Lower leg skin (tissue), 4 donors: ENCODE measurements at regions not wholly inside any gene's neighbourhood (a gene's known extent, or its start where the extent isn't known, plus 50 kb on each side); places are given as distances from the start of the nearest gene placed in this dataset.

Source experiments
- DNase-seq, 2 donors: peaks; one replicate each; pipeline ENCODE4 v3.0.0-alpha.2; 2019; ENCODE audit warnings: low spot score in 2 of 2
- H3K4me3 ChIP-seq: fragments of 200-600 bp; sonication (generic); 2 replicates; pipeline ENCODE4 v1.5.1; 2017; ENCODE audit warnings: mild to moderate bottlenecking, low read depth; ENCODE audit not compliant: poor library complexity, severe bottlenecking
- CTCF ChIP-seq, 3 donors: fragments of 450-650 bp; IDR thresholded peaks; one replicate each; pipeline ENCODE4 v1.5.1; 2016; ENCODE audit warnings: antibody characterized with exemption in 3 of 3, mild to moderate bottlenecking in 3 of 3, moderate library complexity in 2 of 3
- POLR2A ChIP-seq, 2 donors: fragments of 450-650 bp; IDR thresholded peaks; one replicate each; pipeline ENCODE4 v1.6.1; 2016 to 2017; ENCODE audit warnings: antibody characterized with exemption in 2 of 2, mild to moderate bottlenecking in 1 of 2, moderate library complexity in 1 of 2
- WGBS, 2 donors: methylation state at CpG; one replicate each; pipeline ENCODE4 v1.1.5; 2018; 5-methylcytosine and 5-hydroxymethylcytosine counted together
- intact Hi-C: fragments of 100-400 bp; cut with DNase I; formaldehyde crosslinking; loops from one replicate; pipeline ENCODE4 v1.15.0; 2023; ENCODE audit warnings: low total_unique reads

GRCh38 chr16:64238571-64238970 is 883.3 kb downstream of the CDH11 start:
- intact Hi-C loops, result no loop called here
- DNase-seq, result no peak
- TF ChIP-seq POLR2A (IDR thresholded peaks at IDR 0.05) (no peak), CTCF (IDR thresholded peaks at IDR 0.05) (no peak)

DNA sequence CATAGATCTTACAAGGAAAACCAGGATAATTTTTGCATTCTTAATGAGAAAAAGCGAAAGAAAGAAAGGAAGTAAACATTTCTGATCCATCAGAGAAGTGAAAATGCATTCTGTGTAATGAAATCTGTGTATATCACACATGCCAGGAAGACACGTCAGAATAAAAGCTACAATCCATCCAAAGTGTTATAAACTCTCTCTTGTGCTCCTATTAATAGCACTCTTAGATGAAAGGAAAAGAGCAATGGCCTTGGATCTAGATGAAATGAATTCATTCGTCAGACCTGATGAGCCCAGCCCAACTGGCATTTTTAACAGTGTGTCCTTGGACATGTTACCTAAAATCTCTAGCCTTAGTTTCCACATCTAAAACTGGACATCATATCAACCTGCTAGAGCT is 885.5 kb downstream of the CDH11 start:
- DNase-seq, result no peak
- no peak overlapping the region for H3K4me3 ChIP-seq
- TF ChIP-seq CTCF (IDR thresholded peaks at IDR 0.05), result no peak
- no peak for TF ChIP-seq POLR2A (IDR thresholded peaks at IDR 0.05)
- 61 to 63% methylated on average over 3 of the region's 3 CpGs for WGBS, 2 donors
- intact Hi-C loops, result no loop called here

More at GRCh38 chr16:64238571-64238970, 883.3 kb downstream of the CDH11 start:
- H3K4me3 ChIP-seq, result no peak overlapping the region

- 92 to 96% methylated on average over 2 to 3 of the region's 3 CpGs for WGBS, 2 donors
- DNase-seq, result no peak
Measured at GRCh38 chr16:64234200-64234599, 887.7 kb downstream of the CDH11 start.

DNA sequence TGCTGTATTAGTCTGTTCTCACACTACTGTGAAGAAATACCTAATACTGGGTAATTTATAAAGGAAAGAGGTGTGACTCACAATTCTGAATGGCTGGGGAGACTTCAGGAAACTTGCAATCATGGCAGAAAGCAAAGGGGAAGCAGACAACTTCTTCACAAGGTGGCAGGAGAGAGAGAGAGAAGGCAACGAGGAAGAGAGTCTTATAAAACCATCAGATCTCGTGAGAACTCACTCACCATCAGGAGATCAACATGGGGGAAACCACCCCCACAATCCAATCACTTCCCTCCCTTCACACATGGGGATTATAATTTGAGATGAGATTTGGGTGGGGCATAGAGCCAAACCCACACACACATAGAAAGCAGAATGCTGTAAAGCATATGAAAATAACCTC is 896.2 kb downstream of the CDH11 start:
- intact Hi-C loops, result no loop called here
- H3K4me3 ChIP-seq, result no peak overlapping the region
- TF ChIP-seq POLR2A (IDR thresholded peaks at IDR 0.05) (no peak), CTCF (IDR thresholded peaks at IDR 0.05) (no peak)
- 71 to 76% methylated on average over 2 of the region's 2 CpGs for WGBS, 2 donors
- no peak for DNase-seq

More at GRCh38 chr16:64234200-64234599, 887.7 kb downstream of the CDH11 start:
- H3K4me3 ChIP-seq, result no peak overlapping the region
- intact Hi-C loops, result no loop called here
- TF ChIP-seq CTCF (IDR thresholded peaks at IDR 0.05) (no peak), POLR2A (IDR thresholded peaks at IDR 0.05) (no peak)

DNA sequence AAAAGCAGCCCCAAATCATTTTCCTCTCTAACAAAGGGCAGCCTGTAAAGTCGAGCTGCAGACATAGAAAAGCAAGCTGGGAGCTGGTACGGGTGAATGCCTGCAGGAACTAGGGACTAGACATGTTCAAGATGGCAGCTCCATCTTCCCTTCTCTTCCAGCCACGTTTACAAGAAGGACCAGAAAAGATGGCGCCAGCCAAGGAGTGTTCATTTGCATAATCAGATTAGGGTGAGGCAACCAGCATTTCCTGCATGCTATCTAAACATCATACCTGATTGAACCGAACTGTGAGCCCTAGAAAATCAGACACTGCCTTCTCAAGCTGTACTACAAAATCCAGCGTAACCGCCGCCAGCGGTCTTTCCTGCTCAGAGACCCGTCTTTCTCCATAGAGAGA is 896.8 kb downstream of the CDH11 start:
- no peak for DNase-seq
- intact Hi-C loops, result no loop called here
- no peak overlapping the region for H3K4me3 ChIP-seq
- WGBS, 2 donors, result 60 to 87% methylated on average over 10 of the region's 10 CpGs
- TF ChIP-seq POLR2A (IDR thresholded peaks at IDR 0.05) (no peak), CTCF (IDR thresholded peaks at IDR 0.05) (no peak)

- TF ChIP-seq POLR2A (IDR thresholded peaks at IDR 0.05) (no peak), CTCF (IDR thresholded peaks at IDR 0.05) (no peak)
- 55 to 58% methylated on average over 4 of the region's 4 CpGs for WGBS, 2 donors
- H3K4me3 ChIP-seq, result no peak overlapping the region
- DNase-seq, result no peak
- intact Hi-C loops, result no loop called here
Measured at GRCh38 chr16:64217789-64218535, 903.9 kb downstream of the CDH11 start.
